Glutamatergic neuron (in vitro differentiated cells): ENCODE measurements at regions not wholly inside any gene's neighbourhood (a gene's known extent, or its start where the extent isn't known, plus 50 kb on each side); places are given as distances from the start of the nearest gene placed in this dataset. TPM values are rescaled to one million over a fixed set of nuclear protein-coding genes. Genes with fewer than 3 reads are reported as not detected.

Experiments
- DNase-seq: peaks from one replicate; pipeline ENCODE4 v3.0.0; 2022
- H3K27ac Mint-ChIP-seq: one replicate; pipeline ENCODE4 v1.8.0; 2020; ENCODE audit warnings: mild to moderate bottlenecking, mixed read lengths, inconsistent platforms; ENCODE audit not compliant: unreplicated experiment
- H3K27me3 Mint-ChIP-seq: one replicate; pipeline ENCODE4 v1.8.0; 2020; ENCODE audit warnings: mild to moderate bottlenecking, moderate library complexity, mixed read lengths, inconsistent platforms; ENCODE audit not compliant: unreplicated experiment
- H3K36me3 Mint-ChIP-seq: one replicate; pipeline ENCODE4 v1.8.0; 2020; ENCODE audit warnings: mild to moderate bottlenecking, mixed read lengths, inconsistent platforms; ENCODE audit not compliant: unreplicated experiment
- H3K4me1 Mint-ChIP-seq: one replicate; pipeline ENCODE4 v1.8.0; 2020; ENCODE audit warnings: mild to moderate bottlenecking, low read depth, mixed read lengths, inconsistent platforms; ENCODE audit not compliant: unreplicated experiment
- H3K4me3 Mint-ChIP-seq: one replicate; pipeline ENCODE4 v1.8.0; 2020; ENCODE audit warnings: mild to moderate bottlenecking, mixed read lengths, inconsistent platforms; ENCODE audit not compliant: unreplicated experiment
- H3K9me3 Mint-ChIP-seq: one replicate; pipeline ENCODE4 v1.8.0; 2020; ENCODE audit warnings: mild to moderate bottlenecking, moderate library complexity, mixed read lengths, inconsistent platforms; ENCODE audit not compliant: unreplicated experiment
- microRNA-seq: library from miRNA; unstranded; fragments of <30 nt; microRNA quantifications from one replicate; pipeline ENCODE4, GENCODE V29; 2020; ENCODE audit not compliant: unreplicated experiment
- TF ChIP-seq, protein P1 (sequence below): fragments of 200-600 bp; sonication (generic); IDR thresholded peaks from one replicate; pipeline ENCODE4 v1.5.0; 2021; ENCODE audit not compliant: partially characterized antibody, unreplicated experiment

DNA sequence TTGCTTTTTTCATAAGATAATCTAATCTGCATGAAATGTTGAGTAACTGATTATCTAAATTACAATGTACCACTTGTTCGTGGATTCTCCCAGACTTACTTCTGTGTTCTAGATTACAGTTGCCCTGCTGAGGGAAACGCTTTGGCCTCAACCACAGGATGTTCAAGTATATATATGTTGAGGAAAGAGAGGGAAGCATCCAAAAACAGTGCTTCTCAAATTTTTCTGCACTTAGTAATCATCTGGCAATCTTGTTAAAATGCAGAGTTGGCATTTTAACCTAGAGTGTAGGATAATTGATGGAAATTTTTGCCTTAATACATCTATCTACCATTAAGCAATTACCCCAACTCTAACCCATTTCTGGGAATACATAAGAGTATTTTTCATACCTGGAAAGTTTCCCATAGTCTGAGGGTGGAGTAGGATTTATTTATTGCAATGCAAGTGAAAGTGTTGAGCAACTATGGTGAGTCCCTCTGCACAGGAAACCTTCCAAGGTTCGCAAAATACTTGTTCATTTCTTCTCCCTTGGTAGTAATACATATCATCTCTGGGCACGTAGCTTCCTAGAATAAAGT is 59.6 kb upstream of the C1GALT1 start:
- no peak for DNase-seq
- no peaks in the 10 kb centered on the region for H3K4me1 Mint-ChIP-seq
- no peaks in the 10 kb centered on the region for H3K9me3 Mint-ChIP-seq
- H3K4me3 Mint-ChIP-seq = no peak overlapping the region
- TF ChIP-seq, protein P1, sequence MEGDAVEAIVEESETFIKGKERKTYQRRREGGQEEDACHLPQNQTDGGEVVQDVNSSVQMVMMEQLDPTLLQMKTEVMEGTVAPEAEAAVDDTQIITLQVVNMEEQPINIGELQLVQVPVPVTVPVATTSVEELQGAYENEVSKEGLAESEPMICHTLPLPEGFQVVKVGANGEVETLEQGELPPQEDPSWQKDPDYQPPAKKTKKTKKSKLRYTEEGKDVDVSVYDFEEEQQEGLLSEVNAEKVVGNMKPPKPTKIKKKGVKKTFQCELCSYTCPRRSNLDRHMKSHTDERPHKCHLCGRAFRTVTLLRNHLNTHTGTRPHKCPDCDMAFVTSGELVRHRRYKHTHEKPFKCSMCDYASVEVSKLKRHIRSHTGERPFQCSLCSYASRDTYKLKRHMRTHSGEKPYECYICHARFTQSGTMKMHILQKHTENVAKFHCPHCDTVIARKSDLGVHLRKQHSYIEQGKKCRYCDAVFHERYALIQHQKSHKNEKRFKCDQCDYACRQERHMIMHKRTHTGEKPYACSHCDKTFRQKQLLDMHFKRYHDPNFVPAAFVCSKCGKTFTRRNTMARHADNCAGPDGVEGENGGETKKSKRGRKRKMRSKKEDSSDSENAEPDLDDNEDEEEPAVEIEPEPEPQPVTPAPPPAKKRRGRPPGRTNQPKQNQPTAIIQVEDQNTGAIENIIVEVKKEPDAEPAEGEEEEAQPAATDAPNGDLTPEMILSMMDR = no peak
- H3K27ac Mint-ChIP-seq = no peak overlapping the region
- no peaks in the 10 kb centered on the region for H3K27me3 Mint-ChIP-seq
- no peaks in the 10 kb centered on the region for H3K36me3 Mint-ChIP-seq

DNA sequence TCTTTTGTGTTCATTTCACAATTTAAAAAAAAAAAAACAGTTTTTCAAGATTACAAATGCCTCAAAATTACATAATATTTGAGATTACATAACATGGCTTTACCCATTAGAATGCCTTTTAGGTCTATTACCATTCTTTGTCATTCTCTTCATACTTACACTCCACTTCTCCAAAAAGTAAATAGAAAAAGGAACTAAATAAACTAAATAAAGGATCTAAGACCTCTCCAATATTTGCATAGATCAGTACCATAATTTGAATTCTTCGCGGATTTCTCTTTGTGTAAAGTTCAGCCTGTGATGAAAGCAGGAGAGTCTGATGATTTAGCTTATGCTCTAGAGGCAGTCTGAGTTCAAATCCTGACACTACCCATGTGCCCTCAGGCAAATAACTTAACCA is 56.4 kb upstream of the C1GALT1 start:
- H3K4me3 Mint-ChIP-seq = no peak overlapping the region
- no peaks in the 10 kb centered on the region for H3K9me3 Mint-ChIP-seq
- no peaks in the 10 kb centered on the region for H3K36me3 Mint-ChIP-seq
- H3K4me1 Mint-ChIP-seq = no peaks in the 10 kb centered on the region
- TF ChIP-seq, protein P1 = no peak
- no peak for DNase-seq
- H3K27me3 Mint-ChIP-seq = peaks cover 2% of the 10 kb centered on the region
- no peak overlapping the region for H3K27ac Mint-ChIP-seq

DNA sequence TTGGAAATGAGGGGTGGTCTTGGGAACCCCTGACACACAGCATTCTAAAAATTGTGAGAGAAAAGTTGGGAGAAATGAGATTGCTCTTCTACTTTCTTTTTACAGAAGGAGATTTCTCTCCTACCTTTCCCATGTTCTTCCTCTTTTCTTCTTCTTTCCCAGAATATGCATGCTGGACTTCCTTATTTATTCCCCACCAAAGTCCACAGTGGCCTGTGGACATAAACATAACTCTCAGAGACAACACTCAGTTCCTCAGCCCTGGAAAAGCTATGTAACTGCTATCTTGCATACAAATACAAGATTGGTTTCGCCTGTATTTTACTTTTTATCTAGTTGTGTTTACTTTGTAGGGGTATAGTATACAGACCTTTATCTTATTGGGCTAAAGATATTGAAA is 54.6 kb upstream of the C1GALT1 start:
- H3K4me1 Mint-ChIP-seq = no peaks in the 10 kb centered on the region

GRCh38 chr7:7129381-7129780 is 53.0 kb upstream of the C1GALT1 start:
- no peak overlapping the region for H3K27ac Mint-ChIP-seq
- no peak overlapping the region for H3K4me3 Mint-ChIP-seq
- no peaks in the 10 kb centered on the region for H3K9me3 Mint-ChIP-seq
- H3K4me1 Mint-ChIP-seq = no peaks in the 10 kb centered on the region
- TF ChIP-seq, protein P1 = no peak
- no peak for DNase-seq
- H3K36me3 Mint-ChIP-seq = no peaks in the 10 kb centered on the region
- H3K27me3 Mint-ChIP-seq = peaks cover 3% of the 10 kb centered on the region

More for the DNA sequence above, 54.6 kb upstream of the C1GALT1 start:
- no peak overlapping the region for H3K4me3 Mint-ChIP-seq
- no peak overlapping the region for H3K27ac Mint-ChIP-seq
- H3K27me3 Mint-ChIP-seq = peaks cover 2% of the 10 kb centered on the region
- H3K9me3 Mint-ChIP-seq = no peaks in the 10 kb centered on the region
- DNase-seq = no peak
- no peaks in the 10 kb centered on the region for H3K36me3 Mint-ChIP-seq
- TF ChIP-seq, protein P1 = no peak

DNA sequence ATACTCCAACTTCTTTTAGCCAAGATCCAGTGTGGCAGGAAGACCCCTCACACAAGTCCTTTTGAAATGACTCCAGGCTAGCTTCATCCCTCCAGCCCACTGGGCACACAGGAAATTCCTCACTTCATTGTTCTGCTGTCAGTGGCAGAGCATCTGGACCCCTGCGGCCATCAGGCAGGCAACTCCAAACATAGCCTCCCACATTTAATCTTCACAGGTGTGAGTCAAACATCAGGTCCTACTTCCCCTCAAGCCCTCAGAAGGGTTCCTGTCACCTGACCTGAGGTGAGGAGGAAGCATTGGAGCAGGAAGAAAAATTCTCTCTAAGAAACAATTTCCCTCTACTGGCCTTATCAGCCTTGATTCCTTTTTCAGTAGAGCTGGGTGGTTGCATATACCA is 51.1 kb upstream of the C1GALT1 start:
- no peaks in the 10 kb centered on the region for H3K36me3 Mint-ChIP-seq
- H3K27ac Mint-ChIP-seq = no peak overlapping the region
- no peaks in the 10 kb centered on the region for H3K4me1 Mint-ChIP-seq
- H3K27me3 Mint-ChIP-seq = peaks cover 3% of the 10 kb centered on the region
- TF ChIP-seq, protein P1 = no peak
- H3K4me3 Mint-ChIP-seq = no peak overlapping the region
- H3K9me3 Mint-ChIP-seq = no peaks in the 10 kb centered on the region
- DNase-seq = no peak

Small RNA genes lying in the stretch of these regions (microRNA-seq; reads per million reads assigned to microRNA genes)
- gene MIR3683 = not detected
